Activated T-cell treated with anti-CD3 and anti-CD28 coated beads, Interleukin-2, amount 50 U/mL, for 4 hours (primary cell): ENCODE measurements at regions not wholly inside any gene's neighbourhood (a gene's known extent, or its start where the extent isn't known, plus 50 kb on each side); places are given as distances from the start of the nearest gene placed in this dataset.

ENCODE experiments used
- ATAC-seq, 2 donors: fragments of 200-7000 bp; cut with Tn5 transposase; one replicate each; pipeline ENCODE4 v1.10.0; 2021
- DNase-seq: peaks from one replicate; pipeline ENCODE4 v3.0.0-alpha.2; 2020
- H3K27me3 Mint-ChIP-seq: one replicate; pipeline ENCODE4 v1.8.0; 2021; ENCODE audit warnings: low read depth, mixed read lengths
- H3K36me3 Mint-ChIP-seq: one replicate; pipeline ENCODE4 v1.8.0; 2022; ENCODE audit warnings: mixed read lengths; ENCODE audit not compliant: insufficient read depth
- H3K4me1 Mint-ChIP-seq: one replicate; pipeline ENCODE4 v1.8.0; 2021; ENCODE audit warnings: low read depth, mixed read lengths
- H3K4me3 Mint-ChIP-seq: one replicate; pipeline ENCODE4 v1.8.0; 2021; ENCODE audit warnings: mild to moderate bottlenecking, moderate library complexity, mixed read lengths
- H3K9me3 Mint-ChIP-seq: one replicate; pipeline ENCODE4 v1.8.0; 2021; ENCODE audit warnings: mixed read lengths

DNA sequence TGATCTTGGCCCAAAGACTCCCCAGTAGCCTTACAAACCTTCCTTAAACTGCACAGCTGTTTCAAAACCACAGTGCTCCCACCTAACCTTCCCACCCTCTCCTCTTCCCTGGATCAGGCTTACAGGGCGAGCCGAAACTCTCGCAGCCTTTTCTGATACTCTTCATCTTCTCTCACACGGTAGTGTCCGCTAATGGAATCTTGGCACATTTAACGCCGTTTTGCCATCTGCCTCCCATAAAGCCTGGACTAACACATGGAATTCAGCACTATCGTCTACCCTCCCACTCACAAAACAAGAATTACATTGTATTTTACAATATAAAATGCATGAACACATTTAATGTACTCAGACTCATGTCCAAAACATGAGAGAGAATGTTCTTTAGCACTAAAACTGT is 135.9 kb downstream of the RAP2A start:
- ATAC-seq (no peak), DNase-seq (no peak)
- H3K27me3 Mint-ChIP-seq = peaks cover 16% of the 10 kb centered on the region
- no peaks in the 10 kb centered on the region for H3K4me1 Mint-ChIP-seq
- H3K36me3 Mint-ChIP-seq = no peaks in the 10 kb centered on the region
- no peak overlapping the region for H3K4me3 Mint-ChIP-seq
- no peaks in the 10 kb centered on the region for H3K9me3 Mint-ChIP-seq

DNA sequence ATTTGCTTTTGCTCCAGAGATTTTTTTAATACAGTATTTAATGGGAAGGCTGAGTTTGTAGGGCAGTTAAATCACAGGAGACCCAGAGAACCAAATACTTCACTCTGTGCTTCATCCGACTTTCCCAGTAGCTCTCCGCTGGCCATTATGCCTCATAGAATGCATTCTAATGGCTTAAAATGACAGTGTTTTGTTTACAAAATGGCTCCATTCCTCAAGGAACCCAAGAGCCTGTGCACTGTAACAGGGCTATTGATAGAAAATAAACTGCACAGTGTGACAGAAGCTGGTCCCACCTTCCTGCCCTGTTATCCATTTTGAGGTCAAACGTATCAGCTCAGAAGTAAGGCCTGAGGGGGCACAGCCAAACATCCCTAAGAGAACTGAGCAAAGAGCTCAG is 136.5 kb downstream of the RAP2A start:
- ATAC-seq (no peak), DNase-seq (no peak)
- Mint-ChIP-seq H3K4me1 (no peaks in the 10 kb centered on the region), H3K9me3 (no peaks in the 10 kb centered on the region), H3K36me3 (no peaks in the 10 kb centered on the region), H3K4me3 (no peak overlapping the region), H3K27me3 (peaks cover 14% of the 10 kb centered on the region)

DNA sequence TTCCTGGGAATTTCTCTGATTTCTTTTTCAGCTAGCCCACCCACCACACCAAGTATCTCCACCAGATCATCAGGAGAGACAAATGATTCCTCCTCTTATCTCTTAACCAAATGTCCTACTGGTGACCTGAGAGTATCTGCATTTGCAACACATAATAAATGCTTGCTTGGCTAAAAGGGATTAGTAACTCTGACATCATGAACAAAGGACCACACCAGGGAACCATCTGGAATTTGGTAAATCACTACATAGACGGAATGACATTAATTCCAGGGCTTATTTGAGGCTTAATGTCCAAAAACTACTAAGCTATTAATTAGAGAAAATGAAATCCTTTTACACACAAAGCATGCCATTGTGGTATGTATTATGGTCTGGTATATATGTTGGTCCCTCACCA is 139.0 kb downstream of the RAP2A start:
- H3K9me3 Mint-ChIP-seq = peaks cover 3% of the 10 kb centered on the region
- DNase-seq = no peak
- no peak overlapping the region for H3K4me3 Mint-ChIP-seq
- H3K27me3 Mint-ChIP-seq = peaks cover 9% of the 10 kb centered on the region
- no peaks in the 10 kb centered on the region for H3K36me3 Mint-ChIP-seq
- no peaks in the 10 kb centered on the region for H3K4me1 Mint-ChIP-seq
- no peak for ATAC-seq

DNA sequence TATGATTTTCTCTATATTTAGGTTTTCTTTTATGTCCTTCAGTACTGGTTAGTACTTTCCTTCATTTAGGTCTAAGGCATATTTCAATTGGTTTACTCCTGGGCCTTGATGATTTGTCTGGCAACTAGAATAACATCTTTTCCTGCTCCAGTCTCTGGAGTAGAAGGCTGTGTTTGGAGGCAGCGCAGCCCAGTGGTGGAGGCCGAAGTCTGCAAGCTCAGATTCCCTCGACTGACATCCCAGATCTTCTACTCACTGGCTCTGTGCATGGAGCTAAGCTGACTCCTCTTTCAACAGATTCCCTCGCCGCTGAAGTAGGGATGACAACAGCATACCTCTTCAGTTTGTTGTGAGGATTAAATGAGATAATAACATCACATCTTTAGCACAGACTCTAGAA is 141.0 kb downstream of the RAP2A start:
- Mint-ChIP-seq H3K9me3 (peaks cover 3% of the 10 kb centered on the region), H3K4me3 (no peak overlapping the region), H3K4me1 (no peaks in the 10 kb centered on the region), H3K36me3 (no peaks in the 10 kb centered on the region), H3K27me3 (peaks cover 2% of the 10 kb centered on the region)
- DNase-seq = no peak
- ATAC-seq = no peak

DNA sequence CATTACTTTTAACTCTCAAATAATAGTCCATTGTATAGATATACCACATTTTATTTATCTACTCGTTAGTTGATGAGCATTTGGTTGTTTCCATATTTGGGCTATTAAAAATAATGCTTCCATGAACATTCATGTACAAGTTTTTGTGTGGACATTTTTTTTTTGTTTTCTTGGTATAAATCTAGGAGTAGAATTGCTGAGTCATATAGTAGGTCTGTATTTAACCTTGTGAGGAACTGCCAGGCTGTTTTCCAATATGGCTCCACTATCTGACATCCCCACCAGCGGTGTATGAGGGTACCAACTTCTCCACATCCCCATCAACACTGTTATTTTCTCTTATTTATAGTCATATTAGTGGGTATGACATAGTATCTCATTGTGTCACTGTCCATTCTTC is 143.1 kb downstream of the RAP2A start:
- DNase-seq (no peak), ATAC-seq (no peak)
- H3K9me3 Mint-ChIP-seq = peaks cover 3% of the 10 kb centered on the region
- no peak overlapping the region for H3K4me3 Mint-ChIP-seq
- peaks cover 4% of the 10 kb centered on the region for H3K27me3 Mint-ChIP-seq
- no peaks in the 10 kb centered on the region for H3K36me3 Mint-ChIP-seq
- no peaks in the 10 kb centered on the region for H3K4me1 Mint-ChIP-seq

DNA sequence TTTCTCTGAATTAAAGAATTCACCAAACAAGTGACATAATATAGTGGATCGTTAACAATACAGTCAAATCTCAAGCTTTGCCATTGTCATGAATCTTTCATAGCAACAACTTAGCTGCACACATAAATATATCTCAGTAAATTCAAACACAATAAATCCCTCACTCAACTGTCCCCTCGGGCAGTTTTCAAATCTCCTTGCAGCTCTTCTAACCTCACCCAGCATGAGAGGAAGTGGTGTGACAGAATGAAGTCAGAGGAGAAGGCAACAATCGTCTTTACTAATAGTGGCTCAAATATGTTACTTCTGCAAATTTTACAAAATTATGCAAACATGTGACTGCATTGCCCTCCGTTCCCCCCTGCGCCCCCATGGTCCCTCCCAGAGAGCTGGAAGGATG is 148.2 kb downstream of the RAP2A start:
- no peak for DNase-seq
- ATAC-seq = no peak
- Mint-ChIP-seq H3K9me3 (peaks cover 4% of the 10 kb centered on the region), H3K4me1 (no peaks in the 10 kb centered on the region), H3K4me3 (no peak overlapping the region), H3K27me3 (peaks cover 10% of the 10 kb centered on the region), H3K36me3 (no peaks in the 10 kb centered on the region)

DNA sequence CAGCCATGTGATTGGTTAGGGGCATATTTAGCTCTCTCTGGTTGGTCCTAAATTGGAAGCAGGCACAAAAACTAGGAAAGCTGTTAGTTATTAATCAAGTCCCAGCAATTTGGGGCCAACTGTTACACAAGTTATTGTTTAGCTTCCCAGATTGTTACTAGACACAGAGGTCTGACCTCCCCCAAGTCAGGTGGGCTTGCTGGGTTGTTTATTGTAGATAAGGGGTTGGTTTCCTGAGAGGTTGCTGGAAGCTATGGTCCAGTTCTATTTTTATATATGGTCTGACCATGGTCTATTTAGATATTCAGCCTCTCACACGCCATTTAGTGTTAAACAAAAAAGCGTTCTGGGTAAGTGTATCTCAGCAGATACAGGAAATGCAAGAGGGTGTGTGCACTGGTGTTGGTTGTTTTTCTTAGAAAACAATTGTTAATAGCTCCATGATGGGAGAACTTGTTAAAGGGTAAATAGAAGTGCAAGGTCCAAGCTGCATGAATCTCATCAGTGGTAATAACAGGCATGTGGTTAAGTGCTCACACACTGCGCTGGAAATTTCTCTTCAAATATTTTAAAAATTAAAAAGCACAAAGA is 150.0 kb downstream of the RAP2A start:
- no peak for ATAC-seq
- H3K27me3 Mint-ChIP-seq = peaks cover 15% of the 10 kb centered on the region
- no peak for DNase-seq

DNA sequence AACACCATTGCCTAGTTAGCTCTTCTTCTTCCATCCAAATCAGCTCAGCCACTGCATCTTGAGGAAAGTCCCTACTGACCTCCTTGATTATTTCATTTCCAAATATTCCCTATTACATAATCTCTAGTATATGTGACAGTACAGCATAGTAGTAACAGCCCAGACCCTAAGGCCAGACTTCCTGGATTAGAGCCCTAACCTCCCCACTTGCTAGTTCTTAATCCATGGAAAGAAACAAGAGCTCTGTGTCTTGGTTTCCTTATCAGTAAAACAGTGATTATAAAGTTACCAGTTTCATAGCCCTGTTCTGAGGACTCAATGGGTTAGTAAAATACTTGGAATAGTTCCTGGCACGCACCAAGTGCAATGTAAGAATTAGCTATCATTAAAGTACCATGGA is 153.0 kb downstream of the RAP2A start:
- DNase-seq (no peak), ATAC-seq (no peak)
- peaks cover 4% of the 10 kb centered on the region for H3K9me3 Mint-ChIP-seq
- H3K36me3 Mint-ChIP-seq = no peaks in the 10 kb centered on the region
- no peaks in the 10 kb centered on the region for H3K4me1 Mint-ChIP-seq
- peaks cover 17% of the 10 kb centered on the region for H3K27me3 Mint-ChIP-seq
- H3K4me3 Mint-ChIP-seq = no peak overlapping the region

More for the DNA sequence above, 150.0 kb downstream of the RAP2A start:
- H3K4me3 Mint-ChIP-seq = no peak overlapping the region
- H3K9me3 Mint-ChIP-seq = peaks cover 4% of the 10 kb centered on the region
- no peaks in the 10 kb centered on the region for H3K36me3 Mint-ChIP-seq
- no peaks in the 10 kb centered on the region for H3K4me1 Mint-ChIP-seq

DNA sequence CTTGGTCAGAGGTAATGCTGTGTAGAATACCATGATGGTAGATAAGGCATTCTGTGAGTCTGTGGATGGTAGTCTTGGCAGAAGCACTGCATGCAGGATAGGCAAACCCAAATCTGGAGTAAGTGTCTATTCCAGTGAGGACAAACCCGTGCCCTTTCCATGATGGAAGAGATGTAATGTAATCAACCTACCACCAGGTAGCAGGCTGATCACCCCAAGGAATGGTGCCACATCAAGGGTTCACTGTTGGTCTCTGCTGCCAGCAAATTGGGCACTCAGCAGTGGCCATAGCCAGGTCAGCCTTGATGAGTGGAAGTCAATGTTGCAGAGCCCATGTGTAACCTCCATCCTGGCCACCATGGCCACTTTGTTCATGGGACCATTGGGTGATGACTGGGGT is 155.0 kb downstream of the RAP2A start:
- Mint-ChIP-seq H3K9me3 (peaks cover 4% of the 10 kb centered on the region), H3K27me3 (peaks cover 21% of the 10 kb centered on the region), H3K4me3 (no peak overlapping the region), H3K4me1 (no peaks in the 10 kb centered on the region), H3K36me3 (no peaks in the 10 kb centered on the region)
- no peak for ATAC-seq
- DNase-seq = no peak

DNA sequence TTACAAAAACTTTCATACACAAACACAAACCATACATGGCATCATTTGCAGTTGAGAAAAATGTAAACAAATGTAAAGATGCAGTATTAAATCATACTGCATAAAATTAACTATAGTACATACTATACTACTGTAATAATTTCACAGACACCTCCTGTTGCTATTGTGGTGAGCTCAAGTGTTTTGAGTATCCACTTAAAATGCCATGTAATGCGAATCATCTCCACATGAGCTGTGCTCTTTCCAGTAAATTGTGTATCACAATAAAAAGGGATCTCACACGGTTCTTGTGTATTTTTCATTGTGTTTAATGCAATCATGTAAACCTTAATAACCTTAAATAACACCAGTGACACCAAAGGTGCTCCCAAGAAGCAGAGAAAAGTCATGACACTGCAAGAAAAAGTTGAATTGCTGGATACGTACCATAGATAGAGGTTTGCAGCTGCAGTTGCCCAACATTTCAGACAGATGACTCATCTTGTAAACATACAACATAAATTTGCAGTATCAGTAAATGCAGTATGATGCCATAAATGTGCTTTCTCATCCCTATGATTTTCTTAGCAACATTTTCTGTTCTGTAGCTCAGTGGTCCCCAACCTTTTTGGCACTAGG is 166.6 kb downstream of the RAP2A start:
- Mint-ChIP-seq H3K36me3 (no peaks in the 10 kb centered on the region), H3K27me3 (no peaks in the 10 kb centered on the region), H3K4me1 (no peaks in the 10 kb centered on the region), H3K4me3 (no peak overlapping the region), H3K9me3 (no peaks in the 10 kb centered on the region)
- DNase-seq (no peak), ATAC-seq (no peak)

DNA sequence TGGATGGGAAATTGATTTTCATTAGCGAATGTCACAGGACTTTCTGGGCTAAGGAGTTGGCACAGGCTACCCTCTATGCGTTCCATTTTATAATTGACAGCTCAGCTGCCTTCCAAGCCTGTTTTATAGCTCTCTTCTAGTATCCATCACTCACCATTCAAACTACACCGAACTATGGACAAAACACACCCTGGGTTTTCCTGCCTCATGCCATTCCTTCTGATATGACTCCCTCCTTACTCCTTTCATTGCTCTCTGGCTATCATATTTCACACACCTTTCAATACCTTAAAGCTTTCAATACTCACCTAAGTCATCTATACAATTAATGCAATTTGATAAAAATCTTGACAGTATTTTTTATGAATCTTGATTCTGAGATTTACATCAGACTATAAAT is 181.3 kb downstream of the RAP2A start:
- H3K9me3 Mint-ChIP-seq = no peaks in the 10 kb centered on the region
- ATAC-seq (no peak), DNase-seq (no peak)
- no peaks in the 10 kb centered on the region for H3K4me1 Mint-ChIP-seq
- H3K36me3 Mint-ChIP-seq = no peaks in the 10 kb centered on the region
- H3K4me3 Mint-ChIP-seq = no peak overlapping the region
- H3K27me3 Mint-ChIP-seq = peaks cover 2% of the 10 kb centered on the region

DNA sequence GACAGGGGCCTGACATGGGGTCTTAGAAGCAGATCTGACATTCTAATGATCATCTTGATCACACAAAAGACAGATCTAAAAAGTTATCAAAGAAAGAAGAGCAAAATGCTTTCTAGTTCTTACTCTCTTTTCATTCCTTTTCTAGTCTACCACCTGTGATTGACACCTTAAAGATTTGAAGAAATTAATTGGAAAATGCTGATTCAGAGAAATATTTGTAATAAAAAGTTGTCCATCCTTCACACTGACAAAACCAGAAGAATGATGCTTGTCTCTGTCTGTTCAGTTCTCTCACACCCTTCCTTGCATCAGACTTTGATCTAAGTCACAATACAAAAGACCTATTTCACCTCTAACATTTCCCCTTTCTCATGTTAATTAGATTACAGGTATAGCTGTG is 182.4 kb downstream of the RAP2A start:
- Mint-ChIP-seq H3K4me3 (no peak overlapping the region), H3K4me1 (no peaks in the 10 kb centered on the region), H3K36me3 (no peaks in the 10 kb centered on the region), H3K9me3 (no peaks in the 10 kb centered on the region), H3K27me3 (peaks cover 2% of the 10 kb centered on the region)
- no peak for DNase-seq
- no peak for ATAC-seq

DNA sequence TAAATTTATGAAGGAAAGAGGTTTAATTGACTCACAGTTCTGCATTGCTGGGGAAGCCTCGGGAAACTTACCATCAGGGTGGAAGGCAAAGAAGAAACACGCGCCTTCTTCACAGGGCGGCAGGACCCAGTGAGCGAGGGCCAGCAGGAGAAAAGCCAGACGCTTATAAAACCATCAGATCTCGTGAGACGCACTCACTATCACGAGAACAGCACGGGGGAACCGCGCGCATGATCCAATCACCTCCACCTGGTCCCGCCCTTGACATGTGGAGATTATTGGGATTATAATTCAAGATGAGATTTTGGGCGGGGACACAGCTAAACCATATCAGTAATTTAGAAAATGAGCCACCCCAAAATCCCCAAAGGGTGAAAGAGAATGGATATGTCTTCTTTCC is 187.1 kb downstream of the RAP2A start:
- DNase-seq (no peak), ATAC-seq (no peak)
- Mint-ChIP-seq H3K4me3 (no peak overlapping the region), H3K4me1 (no peaks in the 10 kb centered on the region), H3K36me3 (no peaks in the 10 kb centered on the region), H3K27me3 (peaks cover 4% of the 10 kb centered on the region), H3K9me3 (no peaks in the 10 kb centered on the region)

DNA sequence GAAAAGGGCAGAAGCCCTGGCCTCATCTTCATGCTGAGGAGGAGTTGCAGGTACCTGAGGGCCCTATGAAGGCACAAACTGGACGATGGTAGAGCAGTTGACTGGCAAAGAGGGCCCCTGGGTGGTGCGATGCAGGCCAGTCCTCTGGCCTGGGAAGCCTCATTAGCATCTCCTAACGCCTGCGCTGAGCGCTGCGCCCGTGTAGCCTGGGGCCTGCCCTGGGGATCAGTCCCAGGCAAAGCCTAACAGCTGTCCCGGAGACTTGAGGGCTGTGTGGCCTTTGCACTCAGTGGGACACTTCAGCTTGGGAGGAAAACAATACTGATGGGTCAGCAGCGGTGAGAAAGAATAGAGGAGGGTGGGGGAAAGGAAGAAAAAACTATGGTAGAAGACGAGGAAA is 187.7 kb downstream of the RAP2A start:
- Mint-ChIP-seq H3K9me3 (no peaks in the 10 kb centered on the region), H3K4me1 (no peaks in the 10 kb centered on the region), H3K4me3 (no peak overlapping the region), H3K27me3 (peaks cover 4% of the 10 kb centered on the region), H3K36me3 (no peaks in the 10 kb centered on the region)
- no peak for DNase-seq
- no peak for ATAC-seq

DNA sequence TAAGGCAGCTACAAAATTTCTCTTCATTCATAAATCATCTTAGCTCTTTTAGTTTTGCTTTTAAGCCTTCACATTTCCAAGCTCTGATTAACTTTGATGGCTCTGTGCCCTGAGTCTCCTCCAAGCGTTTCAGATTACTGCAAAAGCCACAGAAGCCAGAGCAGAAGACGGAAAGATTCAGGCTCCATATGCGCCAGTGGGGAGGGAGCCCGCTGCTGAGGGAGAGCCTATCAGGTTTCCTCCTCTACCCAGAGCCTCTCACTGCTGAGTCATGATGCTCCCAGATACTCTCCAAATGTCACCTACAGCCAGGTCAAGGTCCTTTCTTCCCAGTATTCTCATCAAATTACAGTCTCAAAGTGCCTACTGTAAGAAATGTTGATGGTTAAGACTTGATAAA is 193.6 kb downstream of the RAP2A start:
- Mint-ChIP-seq H3K4me1 (no peaks in the 10 kb centered on the region), H3K9me3 (peaks cover 10% of the 10 kb centered on the region), H3K36me3 (no peaks in the 10 kb centered on the region), H3K4me3 (no peak overlapping the region), H3K27me3 (peaks cover 3% of the 10 kb centered on the region)
- ATAC-seq = no peak
- DNase-seq = no peak
